C4-2B (cell line): ENCODE measurements at regions not wholly inside any gene's neighbourhood (a gene's known extent, or its start where the extent isn't known, plus 50 kb on each side); places are given as distances from the start of the nearest gene placed in this dataset.

ENCODE experiments used
- ZFX ChIP-seq: fragments of 450-650 bp; IDR thresholded peaks from 2 replicates; pipeline ENCODE4 v1.6.1; 2017
- TF ChIP-seq, protein P1 (sequence below): fragments of 450-650 bp; conservative IDR thresholded peaks from 2 replicates; pipeline ENCODE4 v1.5.1; 2017; ENCODE audit warnings: mild to moderate bottlenecking

DNA sequence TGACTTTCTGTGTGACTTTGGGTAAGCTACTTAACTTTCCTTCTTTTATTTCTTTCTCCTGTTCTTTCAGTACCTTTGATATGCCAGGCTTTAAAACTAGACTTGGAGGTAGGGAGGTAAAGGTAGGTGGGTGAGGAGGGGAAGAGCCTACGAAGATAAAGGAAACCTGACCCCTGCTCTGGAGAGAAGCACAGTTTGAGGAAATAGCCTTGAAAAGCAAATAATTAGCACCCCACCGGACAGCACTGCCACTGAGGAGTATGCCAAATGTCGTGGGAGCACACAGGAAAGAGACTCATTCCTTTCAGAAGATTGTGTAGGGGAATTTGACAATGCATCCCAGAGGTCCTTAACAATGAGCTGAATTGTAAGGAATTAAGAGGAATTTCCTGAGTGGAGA, 65.2 kb upstream of the SPAG17 start:
- TF ChIP-seq, protein P1, sequence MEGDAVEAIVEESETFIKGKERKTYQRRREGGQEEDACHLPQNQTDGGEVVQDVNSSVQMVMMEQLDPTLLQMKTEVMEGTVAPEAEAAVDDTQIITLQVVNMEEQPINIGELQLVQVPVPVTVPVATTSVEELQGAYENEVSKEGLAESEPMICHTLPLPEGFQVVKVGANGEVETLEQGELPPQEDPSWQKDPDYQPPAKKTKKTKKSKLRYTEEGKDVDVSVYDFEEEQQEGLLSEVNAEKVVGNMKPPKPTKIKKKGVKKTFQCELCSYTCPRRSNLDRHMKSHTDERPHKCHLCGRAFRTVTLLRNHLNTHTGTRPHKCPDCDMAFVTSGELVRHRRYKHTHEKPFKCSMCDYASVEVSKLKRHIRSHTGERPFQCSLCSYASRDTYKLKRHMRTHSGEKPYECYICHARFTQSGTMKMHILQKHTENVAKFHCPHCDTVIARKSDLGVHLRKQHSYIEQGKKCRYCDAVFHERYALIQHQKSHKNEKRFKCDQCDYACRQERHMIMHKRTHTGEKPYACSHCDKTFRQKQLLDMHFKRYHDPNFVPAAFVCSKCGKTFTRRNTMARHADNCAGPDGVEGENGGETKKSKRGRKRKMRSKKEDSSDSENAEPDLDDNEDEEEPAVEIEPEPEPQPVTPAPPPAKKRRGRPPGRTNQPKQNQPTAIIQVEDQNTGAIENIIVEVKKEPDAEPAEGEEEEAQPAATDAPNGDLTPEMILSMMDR = no peak
- TF ChIP-seq ZFX = no peak
